Right lobe of liver (tissue), 6 donors: ENCODE measurements at regions not wholly inside any gene's neighbourhood (a gene's known extent, or its start where the extent isn't known, plus 50 kb on each side); places are given as distances from the start of the nearest gene placed in this dataset.
A peak's percentile ranks its signal among the peaks of the same experiment; 100 is the strongest.
"Not testable (repeated sequence)": the region's sequence is repeated elsewhere in the genome, so short reads cannot be mapped to it uniquely, and the experiment has no call there.

Experiments used
- ATAC-seq, 4 donors: fragments of 200-7000 bp; cut with Tn5 transposase; one replicate each; pipeline ENCODE4 v1.9.1; 2020; ENCODE audit warnings: mild to moderate bottlenecking in 4 of 4, moderate library complexity in 4 of 4
- DNase-seq, 3 donors: peaks; one replicate each; pipeline ENCODE4 v3.0.0-alpha.2; 2020
- H3K27ac ChIP-seq, 3 donors: fragments of 200-600 bp; one replicate each; pipeline ENCODE4 v1.8.0; 2022
- H3K27me3 ChIP-seq, 2 donors: fragments of 200-600 bp; one replicate each; pipeline ENCODE4 v1.8.0; 2022
- H3K36me3 ChIP-seq, 4 donors: fragments of 200-600 bp; sonication (generic) in 1 of 4; one replicate each; pipeline versions ENCODE4 v1.5.1 to v1.8.0; 2017 to 2022; ENCODE audit warnings: control low read depth in 1 of 4
- H3K4me1 ChIP-seq, 4 donors: fragments of 200-600 bp; sonication (generic) in 1 of 4; one replicate each; pipeline versions ENCODE4 v1.5.1 to v1.8.0; 2017 to 2022; ENCODE audit warnings: control low read depth in 1 of 4
- H3K4me3 ChIP-seq, 3 donors: fragments of 200-600 bp; one replicate each; pipeline ENCODE4 v1.8.0; 2022
- H3K9me3 ChIP-seq, 4 donors: fragments of 200-600 bp; sonication (generic) in 1 of 4; one replicate each; pipeline versions ENCODE4 v1.5.1 to v1.8.0; 2017 to 2022; ENCODE audit warnings: control low read depth in 1 of 4
- CTCF ChIP-seq, 4 donors: fragments of 200-600 bp in 3 of 4; fragments of 450-650 bp in 1 of 4; IDR thresholded peaks; one replicate each; pipeline versions ENCODE4 v1.5.1 to v1.8.0; 2016 to 2022; ENCODE audit warnings: antibody characterized with exemption in 4 of 4, mild to moderate bottlenecking in 2 of 4
- POLR2A ChIP-seq: fragments of 450-650 bp; IDR thresholded peaks from one replicate; pipeline ENCODE4 v1.6.1; 2017; ENCODE audit warnings: antibody characterized with exemption, mild to moderate bottlenecking
- WGBS: methylation state at CpG from one replicate; pipeline ENCODE4 v1.1.6; 2018; ENCODE audit warnings: low coverage, low lambda C conversion rate; ENCODE audit not compliant: insufficient coverage; ENCODE audit errors: missing lambda C conversion rate; 5-methylcytosine and 5-hydroxymethylcytosine counted together
- intact Hi-C, 2 donors: fragments of 100-400 bp; cut with DNase I; formaldehyde crosslinking; loops; one replicate each; pipeline versions ENCODE4 v1.11.2 to v1.14.1; 2022
- donor health status: DM: no; HTN: yes; CAD: no.
- donor health status: DM: no; HTN: no; CAD: no.
- donor health status: DM: no; HTN: no; CAD: no.
- donor health status: DM: no; HTN: yes; CAD: no.
- donor health status: DM: no; HTN: yes; CAD: no.

- DNase-seq (no peak), ATAC-seq (no peak)
- Histone ChIP-seq H3K9me3 (no peaks in the 10 kb centered on the region), H3K4me3 (no peak overlapping the region), H3K27me3 (no peaks in the 10 kb centered on the region), H3K4me1 (no peaks in the 10 kb centered on the region), H3K36me3 (no peaks in the 10 kb centered on the region), H3K27ac (no peak overlapping the region)
- TF ChIP-seq CTCF (IDR thresholded peaks at IDR 0.05), result no peak
- no peak for TF ChIP-seq POLR2A
- WGBS, result 38% methylated on average over 3 of the region's 3 CpGs
- intact Hi-C loops, result no loop called here
These were observed 124.2 kb upstream of the PCGF5 start for GRCh38 chr10:91096274-91096673.

- H3K4me1 ChIP-seq, result no peaks in the 10 kb centered on the region
- no peak for TF ChIP-seq POLR2A
- TF ChIP-seq CTCF (IDR thresholded peaks at IDR 0.05), result no peak
- intact Hi-C loops, result no loop called here
- ATAC-seq (no peak), DNase-seq (no peak)
- H3K4me3 ChIP-seq, result no peak overlapping the region
- no peak overlapping the region for H3K27ac ChIP-seq
- no peaks in the 10 kb centered on the region for H3K36me3 ChIP-seq
- H3K9me3 ChIP-seq, result no peaks in the 10 kb centered on the region
- H3K27me3 ChIP-seq, result no peaks in the 10 kb centered on the region
These were observed 123.2 kb upstream of the PCGF5 start for GRCh38 chr10:91097313-91097712.

DNA sequence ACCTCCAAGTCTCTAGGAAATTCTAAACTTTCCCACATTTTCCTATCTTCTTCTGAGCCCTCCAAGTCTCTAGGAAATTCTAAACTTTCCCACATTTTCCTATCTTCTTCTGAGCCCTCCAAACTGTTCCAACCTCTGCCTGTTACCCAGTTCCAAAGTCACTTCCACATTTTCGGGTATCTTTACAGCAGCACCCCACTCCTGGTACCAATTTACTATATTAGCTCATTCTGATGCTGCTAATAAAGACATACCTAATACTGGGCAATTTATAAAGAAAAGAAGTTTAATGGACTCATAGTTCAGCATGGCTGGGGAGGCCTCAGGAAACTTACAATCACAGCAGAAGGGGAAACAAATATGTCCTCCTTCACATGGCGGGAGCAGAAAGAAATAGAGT lies 122.4 kb upstream of the PCGF5 start:
- H3K27ac ChIP-seq, ATAC-seq, H3K27me3 ChIP-seq, H3K4me1 ChIP-seq, H3K9me3 ChIP-seq, intact Hi-C loops, DNase-seq, H3K4me3 ChIP-seq, H3K36me3 ChIP-seq: not testable (repeated sequence)
- WGBS, result 85% methylated on average over 2 of the region's 2 CpGs

- intact Hi-C loops, result no loop called here
- no peaks in the 10 kb centered on the region for H3K9me3 ChIP-seq
- DNase-seq, result no peak
- H3K4me1 ChIP-seq, result no peaks in the 10 kb centered on the region
- no peak overlapping the region for H3K4me3 ChIP-seq
- 63% methylated on average over 5 of the region's 5 CpGs for WGBS
- peak in 1 of 4 donors; percentile 9 for ATAC-seq
- H3K36me3 ChIP-seq, result no peaks in the 10 kb centered on the region
- no peak overlapping the region for H3K27ac ChIP-seq
- TF ChIP-seq CTCF (IDR thresholded peaks at IDR 0.05) (no peak), POLR2A (no peak)
- no peaks in the 10 kb centered on the region for H3K27me3 ChIP-seq
These were observed 116.9 kb upstream of the PCGF5 start for GRCh38 chr10:91103384-91104192.

DNA sequence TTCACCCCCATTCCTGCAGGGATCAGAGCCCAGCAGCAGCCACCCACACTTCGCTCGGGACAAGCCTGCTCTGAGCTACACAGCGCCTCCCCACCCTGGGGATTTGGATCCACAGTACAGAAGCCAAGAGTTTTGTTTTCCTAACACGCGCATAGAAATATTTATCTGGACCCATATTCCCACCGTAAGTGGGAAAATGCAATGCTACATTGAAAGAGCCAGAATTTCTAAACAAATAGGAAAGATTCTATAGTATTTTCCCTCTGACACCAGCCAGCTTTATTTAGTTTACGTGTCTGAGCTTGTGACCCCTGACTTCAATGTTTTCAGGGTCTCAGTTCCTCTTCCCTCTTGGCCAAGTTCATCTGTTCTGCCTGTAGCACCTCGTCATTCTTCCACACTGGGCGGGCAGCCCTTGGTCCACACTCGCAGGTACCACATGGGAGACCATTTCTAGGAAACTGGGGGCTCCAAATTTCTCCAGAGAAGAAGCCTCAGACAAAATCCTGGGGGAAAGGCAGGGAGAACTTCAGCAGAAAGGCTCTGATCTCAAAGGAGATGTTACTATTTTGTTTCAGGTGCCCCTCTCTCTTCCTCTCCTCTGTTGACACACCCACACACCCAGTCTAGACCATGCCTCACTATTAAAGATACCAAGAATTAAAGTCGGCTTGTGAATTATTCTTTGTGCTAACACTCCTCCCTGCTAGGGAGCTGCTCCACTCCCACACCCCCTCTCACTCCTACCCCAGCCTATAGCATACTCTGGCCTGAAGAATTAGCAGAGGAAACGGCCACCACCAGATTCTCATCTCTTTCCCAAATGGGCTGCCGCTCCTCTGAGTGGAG lies 116.0 kb upstream of the PCGF5 start:
- intact Hi-C loops, result no loop called here
- Histone ChIP-seq H3K27ac (no peak overlapping the region), H3K4me1 (no peaks in the 10 kb centered on the region), H3K9me3 (no peaks in the 10 kb centered on the region), H3K27me3 (no peaks in the 10 kb centered on the region), H3K36me3 (no peaks in the 10 kb centered on the region), H3K4me3 (no peak overlapping the region)
- TF ChIP-seq CTCF (IDR thresholded peaks at IDR 0.05) (no peak), POLR2A (no peak)
- WGBS, result 61% methylated on average over 10 of the region's 13 CpGs
- no peak for DNase-seq
- ATAC-seq, result no peak
